Mesendoderm (in vitro differentiated cells): ENCODE measurements at regions not wholly inside any gene's neighbourhood (a gene's known extent, or its start where the extent isn't known, plus 50 kb on each side); places are given as distances from the start of the nearest gene placed in this dataset.

Experiments
- DNase-seq: peaks from one replicate; pipeline ENCODE4 v3.0.0; 2013
- H2AK5ac ChIP-seq: 2 replicates; pipeline ENCODE4 v1.6.1; 2013; ENCODE audit warnings: low read length, inconsistent platforms
- H2BK120ac ChIP-seq: 2 replicates; pipeline ENCODE4 v1.6.1; 2013; ENCODE audit warnings: low read depth, mild to moderate bottlenecking, low read length, moderate library complexity, mixed read lengths
- H2BK15ac ChIP-seq: replicated peaks from 2 replicates; pipeline ENCODE4 v1.6.1; 2013; ENCODE audit warnings: low read depth, mild to moderate bottlenecking, moderate library complexity
- H2BK5ac ChIP-seq: 2 replicates; pipeline ENCODE4 v1.6.1; 2013; ENCODE audit warnings: low read length, inconsistent platforms
- H3K18ac ChIP-seq: 2 replicates; pipeline ENCODE4 v1.6.1; 2013; ENCODE audit warnings: mild to moderate bottlenecking, low read length, mixed read lengths
- H3K23ac ChIP-seq: one replicate; pipeline ENCODE4 v1.6.1; 2013; ENCODE audit warnings: low read length
- H3K27ac ChIP-seq: 2 replicates; pipeline ENCODE4 v1.5.1; 2013; ENCODE audit warnings: low read depth, mild to moderate bottlenecking, inconsistent platforms, low read length, moderate library complexity
- H3K27me3 ChIP-seq: 2 replicates; pipeline ENCODE4 v1.6.1; 2013; ENCODE audit warnings: low read length, control low read depth, mild to moderate bottlenecking, inconsistent platforms; ENCODE audit not compliant: insufficient read depth, poor library complexity
- H3K36me3 ChIP-seq: 2 replicates; pipeline ENCODE4 v1.6.1; 2013; ENCODE audit warnings: low read length, inconsistent platforms; ENCODE audit not compliant: control insufficient read depth, insufficient read depth
- H3K4ac ChIP-seq: one replicate; pipeline ENCODE4 v1.6.1; 2013; ENCODE audit warnings: low read depth, mild to moderate bottlenecking, low read length, moderate library complexity
- H3K4me1 ChIP-seq: 2 replicates; pipeline ENCODE4 v1.6.1; 2013; ENCODE audit warnings: low read depth, low read length, inconsistent platforms; ENCODE audit not compliant: control insufficient read depth
- H3K4me2 ChIP-seq: 2 replicates; pipeline ENCODE4 v1.6.1; 2013; ENCODE audit warnings: low read length
- H3K4me3 ChIP-seq: 2 replicates; pipeline ENCODE4 v1.5.1; 2013; ENCODE audit warnings: mild to moderate bottlenecking, low read length
- H3K56ac ChIP-seq: one replicate; pipeline ENCODE4 v1.6.1; 2013; ENCODE audit warnings: low read length
- H3K79me1 ChIP-seq: 2 replicates; pipeline ENCODE4 v1.6.1; 2013; ENCODE audit warnings: low read length, inconsistent platforms
- H3K79me2 ChIP-seq: 2 replicates; pipeline ENCODE4 v1.6.1; 2013; ENCODE audit warnings: mild to moderate bottlenecking, low read length; ENCODE audit not compliant: control insufficient read depth, insufficient read depth
- H3K9ac ChIP-seq: 2 replicates; pipeline ENCODE4 v1.6.1; 2013; ENCODE audit warnings: low read length, inconsistent platforms
- H4K5ac ChIP-seq: one replicate; pipeline ENCODE4 v1.6.1; 2013; ENCODE audit warnings: low read length
- H4K8ac ChIP-seq: one replicate; pipeline ENCODE4 v1.6.1; 2013; ENCODE audit warnings: low read depth, mild to moderate bottlenecking, control low read depth, low read length, moderate library complexity
- WGBS: extraction: QIAGEN DNeasy Blood & Tissue Kit; methylation state at CpG from one replicate; pipeline ENCODE4 v1.1.7; 2013; ENCODE audit warnings: low lambda C conversion rate, missing lambda C conversion rate; ENCODE audit not compliant: insufficient coverage; ENCODE audit errors: extremely low coverage; 5-methylcytosine and 5-hydroxymethylcytosine counted together

GRCh38 chr16:51621610-51622009 lies 470.5 kb upstream of the SALL1 start:
- Histone ChIP-seq H3K23ac (no peak overlapping the region), H3K36me3 (no peaks in the 10 kb centered on the region), H3K18ac (no peak overlapping the region), H4K8ac (no peak overlapping the region), H2AK5ac (no peak overlapping the region), H2BK5ac (no peak overlapping the region), H4K5ac (no peak overlapping the region), H3K79me2 (no peaks in the 10 kb centered on the region), H3K4me3 (no peak overlapping the region), H3K4ac (no peak overlapping the region), H3K79me1 (no peaks in the 10 kb centered on the region), H3K27me3 (no peaks in the 10 kb centered on the region), H3K4me1 (no peaks in the 10 kb centered on the region), H3K27ac (no peak overlapping the region), H2BK15ac (no peak overlapping the region), H3K56ac (no peak overlapping the region), H2BK120ac (no peak overlapping the region), H3K9ac (no peak overlapping the region), H3K4me2 (no peak overlapping the region)
- no CpG with 5 or more reads among the region's 1 CpG for WGBS
- DNase-seq = peak; percentile 18

GRCh38 chr16:51615141-51615540 lies 464.1 kb upstream of the SALL1 start:
- Histone ChIP-seq H2BK15ac (no peak overlapping the region), H3K27ac (no peak overlapping the region), H3K23ac (no peak overlapping the region), H3K4me3 (no peak overlapping the region), H2AK5ac (no peak overlapping the region), H3K36me3 (no peaks in the 10 kb centered on the region), H3K9ac (no peak overlapping the region), H2BK120ac (no peak overlapping the region), H4K8ac (no peak overlapping the region), H3K27me3 (no peaks in the 10 kb centered on the region), H3K79me2 (no peaks in the 10 kb centered on the region), H3K4ac (no peak overlapping the region), H2BK5ac (no peak overlapping the region), H3K79me1 (no peaks in the 10 kb centered on the region), H3K4me2 (no peak overlapping the region), H3K4me1 (no peaks in the 10 kb centered on the region), H4K5ac (no peak overlapping the region), H3K18ac (no peak overlapping the region), H3K56ac (no peak overlapping the region)
- DNase-seq = no peak
- WGBS = no CpG with 5 or more reads among the region's 4 CpGs

- no peak overlapping the region for H4K5ac ChIP-seq
- H3K18ac ChIP-seq = no peak overlapping the region
- no peak overlapping the region for H2BK5ac ChIP-seq
- no peak overlapping the region for H4K8ac ChIP-seq
- no peak overlapping the region for H3K27ac ChIP-seq
- H3K23ac ChIP-seq = no peak overlapping the region
- no peak overlapping the region for H3K9ac ChIP-seq
- H2AK5ac ChIP-seq = no peak overlapping the region
- no peaks in the 10 kb centered on the region for H3K4me1 ChIP-seq
- no peak overlapping the region for H3K4me2 ChIP-seq
- WGBS = no CpG with 5 or more reads among the region's 6 CpGs
- H2BK15ac ChIP-seq = no peak overlapping the region
- no peaks in the 10 kb centered on the region for H3K36me3 ChIP-seq
- no peaks in the 10 kb centered on the region for H3K27me3 ChIP-seq
- H3K4me3 ChIP-seq = no peak overlapping the region
- no peak overlapping the region for H3K56ac ChIP-seq
- no peaks in the 10 kb centered on the region for H3K79me1 ChIP-seq
- DNase-seq = no peak
- H3K79me2 ChIP-seq = no peaks in the 10 kb centered on the region
- no peak overlapping the region for H3K4ac ChIP-seq
- H2BK120ac ChIP-seq = no peak overlapping the region
Observed at GRCh38 chr16:51607201-51607651, 456.2 kb upstream of the SALL1 start.

GRCh38 chr16:51596247-51596646 lies 445.2 kb upstream of the SALL1 start:
- no peak overlapping the region for H3K4me3 ChIP-seq
- no peak overlapping the region for H3K23ac ChIP-seq
- no peak overlapping the region for H2BK120ac ChIP-seq
- no peak overlapping the region for H4K8ac ChIP-seq
- DNase-seq = no peak
- H3K56ac ChIP-seq = no peak overlapping the region
- peaks cover 2% of the 10 kb centered on the region for H3K4me1 ChIP-seq
- no peak overlapping the region for H4K5ac ChIP-seq
- H2BK5ac ChIP-seq = no peak overlapping the region
- no peaks in the 10 kb centered on the region for H3K27me3 ChIP-seq
- H3K9ac ChIP-seq = no peak overlapping the region
- no CpG with 5 or more reads among the region's 4 CpGs for WGBS
- no peaks in the 10 kb centered on the region for H3K36me3 ChIP-seq
- no peaks in the 10 kb centered on the region for H3K79me1 ChIP-seq
- H3K79me2 ChIP-seq = no peaks in the 10 kb centered on the region
- no peak overlapping the region for H3K4ac ChIP-seq
- no peak overlapping the region for H3K18ac ChIP-seq
- H3K4me2 ChIP-seq = no peak overlapping the region
- H3K27ac ChIP-seq = no peak overlapping the region
- H2BK15ac ChIP-seq = no peak overlapping the region
- H2AK5ac ChIP-seq = no peak overlapping the region

- peaks cover 2% of the 10 kb centered on the region for H3K4me1 ChIP-seq
- no peaks in the 10 kb centered on the region for H3K27me3 ChIP-seq
- no peak overlapping the region for H3K4me2 ChIP-seq
- no peak overlapping the region for H4K8ac ChIP-seq
- H2BK5ac ChIP-seq = no peak overlapping the region
- no peaks in the 10 kb centered on the region for H3K36me3 ChIP-seq
- no peak overlapping the region for H3K27ac ChIP-seq
- no peak overlapping the region for H2BK120ac ChIP-seq
- H3K4me3 ChIP-seq = no peak overlapping the region
- no peak overlapping the region for H3K56ac ChIP-seq
- no peak overlapping the region for H3K9ac ChIP-seq
- no peak overlapping the region for H2BK15ac ChIP-seq
- H4K5ac ChIP-seq = no peak overlapping the region
- H3K79me2 ChIP-seq = no peaks in the 10 kb centered on the region
- H3K18ac ChIP-seq = no peak overlapping the region
- no peak overlapping the region for H2AK5ac ChIP-seq
- H3K23ac ChIP-seq = no peak overlapping the region
- no peak overlapping the region for H3K4ac ChIP-seq
- WGBS = no CpG with 5 or more reads among the region's 9 CpGs
- no peaks in the 10 kb centered on the region for H3K79me1 ChIP-seq
- DNase-seq = no peak
Observed at GRCh38 chr16:51592535-51593300, 441.6 kb upstream of the SALL1 start.

- H3K36me3 ChIP-seq = no peaks in the 10 kb centered on the region
- H3K27ac ChIP-seq = no peak overlapping the region
- no peaks in the 10 kb centered on the region for H3K79me2 ChIP-seq
- H3K4me1 ChIP-seq = peaks cover 2% of the 10 kb centered on the region
- H3K4ac ChIP-seq = no peak overlapping the region
- no peak overlapping the region for H2AK5ac ChIP-seq
- H3K4me3 ChIP-seq = no peak overlapping the region
- H3K79me1 ChIP-seq = no peaks in the 10 kb centered on the region
- no peak overlapping the region for H2BK5ac ChIP-seq
- H2BK15ac ChIP-seq = no peak overlapping the region
- no peak for DNase-seq
- no peak overlapping the region for H3K23ac ChIP-seq
- H4K5ac ChIP-seq = no peak overlapping the region
- no CpG with 5 or more reads among the region's 9 CpGs for WGBS
- H3K27me3 ChIP-seq = no peaks in the 10 kb centered on the region
- H3K56ac ChIP-seq = no peak overlapping the region
- no peak overlapping the region for H3K4me2 ChIP-seq
- no peak overlapping the region for H4K8ac ChIP-seq
- H3K18ac ChIP-seq = no peak overlapping the region
- H2BK120ac ChIP-seq = no peak overlapping the region
- no peak overlapping the region for H3K9ac ChIP-seq
Observed at GRCh38 chr16:51592001-51592501, 441.0 kb upstream of the SALL1 start.
